SK-N-SH (cell line): ENCODE measurements at regions not wholly inside any gene's neighbourhood (a gene's known extent, or its start where the extent isn't known, plus 50 kb on each side); places are given as distances from the start of the nearest gene placed in this dataset.

Source experiments
- CTCF ChIA-PET: fragments of 300-600, 350-600 bp; formaldehyde crosslinking; extraction: SDS; loops from one replicate; lab custom pipeline; 2021; lab: Yijun Ruan, JAX
- POLR2A ChIA-PET: fragments of 350-600 bp; sonication (Branson Sonifier 250); formaldehyde crosslinking; extraction: SDS; loops from one replicate; lab custom pipeline; 2020; ENCODE audit warnings: antibody characterized with exemption, inconsistent platforms; lab: Yijun Ruan, JAX
- DNase-seq: peaks from one replicate; pipeline ENCODE4 v3.0.0; 2012
- H2AFZ ChIP-seq: fragments of 200-600 bp; sonication (generic); 2 replicates; pipeline ENCODE4 v1.8.1; 2016; ENCODE audit warnings: antibody characterized with exemption, mild to moderate bottlenecking, low read depth
- H3F3A ChIP-seq: fragments of 200-600 bp; sonication (generic); replicated peaks from 2 replicates; pipeline ENCODE3; 2016; ENCODE audit warnings: antibody characterized with exemption, mild to moderate bottlenecking; ENCODE audit not compliant: insufficient read depth
- H3K27ac ChIP-seq, 2 experiments: fragments of 200-500 bp in 1 of 2; fragments of 200-600 bp in 1 of 2; sonication (Bioruptor generic) in 1 of 2; sonication (generic), shearing (Covaris generic) in 1 of 2; 2 replicates each; pipeline versions ENCODE4 v1.5.1 to v1.6.1; 2014 to 2016; ENCODE audit warnings: low read depth in 2 of 2, inconsistent platforms in 1 of 2, low read length in 1 of 2, mild to moderate bottlenecking in 1 of 2, mixed read lengths in 1 of 2
- H3K27me3 ChIP-seq: fragments of 200-600 bp; sonication (generic), shearing (Covaris generic); 2 replicates; pipeline ENCODE4 v1.6.1; 2016; ENCODE audit warnings: mixed run types; ENCODE audit not compliant: insufficient read depth
- H3K36me3 ChIP-seq, 2 experiments: fragments of 200-500 bp in 1 of 2; fragments of 200-600 bp in 1 of 2; sonication (Bioruptor generic) in 1 of 2; sonication (generic) in 1 of 2; replicated peaks in 1 of 2; 2 replicates each; pipeline versions ENCODE3 to v1.5.1; 2014 to 2016; ENCODE audit warnings: low read length in 1 of 2, mild to moderate bottlenecking in 1 of 2; ENCODE audit not compliant: insufficient read depth in 2 of 2, control insufficient read depth in 1 of 2
- H3K4me1 ChIP-seq, 2 experiments: fragments of 200-500 bp in 1 of 2; fragments of 200-600 bp in 1 of 2; sonication (Bioruptor generic) in 1 of 2; sonication (generic), shearing (Covaris generic) in 1 of 2; 2 replicates each; pipeline versions ENCODE4 v1.5.1 to v1.6.1; 2014 to 2016; ENCODE audit warnings: low read depth in 1 of 2, low read length in 1 of 2, mixed run types in 1 of 2; ENCODE audit not compliant: insufficient read depth in 2 of 2, control insufficient read depth in 1 of 2
- H3K4me2 ChIP-seq: fragments of 200-600 bp; sonication (generic), shearing (Covaris generic); 2 replicates; pipeline ENCODE4 v1.6.1; 2017; ENCODE audit warnings: mixed run types
- H3K4me3 ChIP-seq, 2 experiments: fragments of 200-500 bp in 1 of 2; fragments of 200-600 bp in 1 of 2; sonication (Bioruptor generic) in 1 of 2; sonication (generic), shearing (Covaris generic) in 1 of 2; 2 replicates each; pipeline versions ENCODE4 v1.5.1 to v1.8.1; 2014 to 2016; ENCODE audit warnings: low read depth in 2 of 2, inconsistent platforms in 1 of 2, low read length in 1 of 2, mild to moderate bottlenecking in 1 of 2, mixed read lengths in 1 of 2, moderate library complexity in 1 of 2
- H3K79me2 ChIP-seq: fragments of 200-600 bp; sonication (generic); 2 replicates; pipeline ENCODE4 v1.8.1; 2017; ENCODE audit warnings: mild to moderate bottlenecking; ENCODE audit not compliant: insufficient read depth
- H3K9ac ChIP-seq: fragments of 200-600 bp; sonication (generic); 2 replicates; pipeline ENCODE4 v1.6.1; 2017; ENCODE audit warnings: mixed run types
- H3K9me2 ChIP-seq: fragments of 200-600 bp; sonication (generic); 2 replicates; pipeline ENCODE4 v1.6.1; 2017; ENCODE audit warnings: mixed run types
- H3K9me3 ChIP-seq: fragments of 200-600 bp; sonication (generic); 2 replicates; pipeline ENCODE4 v1.6.1; 2017; ENCODE audit warnings: mixed run types, mild to moderate bottlenecking, moderate library complexity
- H4K20me1 ChIP-seq: fragments of 200-600 bp; sonication (generic); 2 replicates; pipeline ENCODE4 v1.6.1; 2017; ENCODE audit warnings: mild to moderate bottlenecking, mixed run types; ENCODE audit not compliant: insufficient read depth
- ELF1 ChIP-seq: IDR thresholded peaks from 2 replicates; pipeline ENCODE4 v1.4.0; 2012
- EP300 ChIP-seq, 2 experiments: IDR thresholded peaks; 2 replicates each; pipeline versions ENCODE4 v1.4.0 to v1.6.1; 2012; ENCODE audit warnings: borderline replicate concordance in 1 of 2, low read depth in 1 of 2, low read length in 1 of 2
- EZH2phosphoT487 ChIP-seq: fragments of 200-600 bp; sonication (generic); IDR thresholded peaks from 2 replicates; pipeline ENCODE4 v1.6.1; 2017; ENCODE audit warnings: low read depth, mixed run types, mild to moderate bottlenecking, antibody characterized with exemption, moderate library complexity, borderline replicate concordance
- FOSL2 ChIP-seq: IDR thresholded peaks from 2 replicates; pipeline ENCODE4 v1.4.0; 2012; ENCODE audit warnings: low read depth, mild to moderate bottlenecking, moderate library complexity, borderline replicate concordance
- FOXJ3 ChIP-seq: sonication (generic); formaldehyde crosslinking; IDR thresholded peaks from 2 replicates; pipeline ENCODE4 v1.5.1; 2020; ENCODE audit warnings: mild to moderate bottlenecking, missing genetic modification reagents
- GATA2 ChIP-seq: sonication (generic); formaldehyde crosslinking; IDR thresholded peaks from 2 replicates; pipeline ENCODE4 v1.5.0; 2020; ENCODE audit warnings: mild to moderate bottlenecking, missing genetic modification reagents
- JUND ChIP-seq: IDR thresholded peaks from 2 replicates; pipeline ENCODE4 v1.4.0; 2012
- MXI1 ChIP-seq: IDR thresholded peaks from 2 replicates; pipeline ENCODE4 v1.6.1; 2012; ENCODE audit warnings: mild to moderate bottlenecking, low read depth, low read length, improper control_type of control experiment
- NFIC ChIP-seq: IDR thresholded peaks from 2 replicates; pipeline ENCODE4 v1.4.0; 2012; ENCODE audit warnings: borderline replicate concordance
- NRF1 ChIP-seq: IDR thresholded peaks from 2 replicates; pipeline ENCODE4 v1.6.1; 2012; ENCODE audit warnings: low read depth, mild to moderate bottlenecking, low read length
- SIN3A ChIP-seq: IDR thresholded peaks from 2 replicates; pipeline ENCODE4 v1.6.1; 2012; ENCODE audit warnings: low read depth, mild to moderate bottlenecking, low read length, moderate library complexity, borderline replicate concordance
- SMC3 ChIP-seq: IDR thresholded peaks from 2 replicates; pipeline ENCODE4 v1.6.1; 2012; ENCODE audit warnings: low read depth, low read length, improper control_type of control experiment
- TCF12 ChIP-seq: IDR thresholded peaks from 2 replicates; pipeline ENCODE4 v1.4.0; 2012
- TEAD4 ChIP-seq: IDR thresholded peaks from 2 replicates; pipeline ENCODE4 v1.4.0; 2012; ENCODE audit warnings: mild to moderate bottlenecking, borderline replicate concordance; ENCODE audit not compliant: insufficient read depth
- YY1 ChIP-seq: IDR thresholded peaks from 2 replicates; pipeline ENCODE4 v1.4.0; 2012; ENCODE audit warnings: low read depth, mild to moderate bottlenecking
- WGBS: methylation state at CpG from one replicate; pipeline ENCODE4 v1.1.6; 2017; ENCODE audit warnings: low lambda C conversion rate; 5-methylcytosine and 5-hydroxymethylcytosine counted together
- TF ChIP-seq, protein P1 (sequence below): fragments of 200-600 bp; sonication (generic); IDR thresholded peaks from 2 replicates; pipeline ENCODE4 v1.6.1; 2017; ENCODE audit warnings: antibody characterized with exemption, mild to moderate bottlenecking, moderate library complexity
- TF ChIP-seq, protein P2 (sequence below): IDR thresholded peaks from 2 replicates; pipeline ENCODE4 v1.4.0; 2012; ENCODE audit warnings: low read depth, borderline replicate concordance
- TF ChIP-seq, protein P3 (sequence below): IDR thresholded peaks from 2 replicates; pipeline ENCODE4 v1.4.0; 2012; ENCODE audit warnings: low read depth

DNA sequence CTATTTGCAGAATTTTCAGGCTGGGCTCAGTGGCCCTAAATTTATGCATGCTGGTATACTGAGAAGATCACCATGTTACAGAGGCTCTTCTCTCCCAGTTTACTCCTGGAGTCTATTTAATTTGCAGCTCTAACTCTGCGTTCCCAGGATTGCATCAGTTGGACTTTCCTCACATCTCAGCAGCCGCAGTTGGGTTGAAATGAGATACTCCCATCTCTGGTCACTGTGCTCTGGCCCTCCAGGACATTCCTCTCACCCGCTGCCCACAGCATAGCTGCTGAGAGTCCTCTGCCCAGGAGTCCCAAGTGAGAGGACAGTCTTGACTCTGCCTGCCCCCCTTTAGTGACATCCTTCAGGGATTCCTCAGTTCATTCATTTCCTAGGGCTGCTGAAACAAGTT, 150.9 kb downstream of the LACC1 start:
- H3K4me3 ChIP-seq = no peak overlapping the region
- no peaks in the 10 kb centered on the region for H3K9me3 ChIP-seq
- TF ChIP-seq NRF1 = no peak
- no peak for TF ChIP-seq ELF1
- TF ChIP-seq, protein P1, sequence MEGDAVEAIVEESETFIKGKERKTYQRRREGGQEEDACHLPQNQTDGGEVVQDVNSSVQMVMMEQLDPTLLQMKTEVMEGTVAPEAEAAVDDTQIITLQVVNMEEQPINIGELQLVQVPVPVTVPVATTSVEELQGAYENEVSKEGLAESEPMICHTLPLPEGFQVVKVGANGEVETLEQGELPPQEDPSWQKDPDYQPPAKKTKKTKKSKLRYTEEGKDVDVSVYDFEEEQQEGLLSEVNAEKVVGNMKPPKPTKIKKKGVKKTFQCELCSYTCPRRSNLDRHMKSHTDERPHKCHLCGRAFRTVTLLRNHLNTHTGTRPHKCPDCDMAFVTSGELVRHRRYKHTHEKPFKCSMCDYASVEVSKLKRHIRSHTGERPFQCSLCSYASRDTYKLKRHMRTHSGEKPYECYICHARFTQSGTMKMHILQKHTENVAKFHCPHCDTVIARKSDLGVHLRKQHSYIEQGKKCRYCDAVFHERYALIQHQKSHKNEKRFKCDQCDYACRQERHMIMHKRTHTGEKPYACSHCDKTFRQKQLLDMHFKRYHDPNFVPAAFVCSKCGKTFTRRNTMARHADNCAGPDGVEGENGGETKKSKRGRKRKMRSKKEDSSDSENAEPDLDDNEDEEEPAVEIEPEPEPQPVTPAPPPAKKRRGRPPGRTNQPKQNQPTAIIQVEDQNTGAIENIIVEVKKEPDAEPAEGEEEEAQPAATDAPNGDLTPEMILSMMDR = no peak
- no peak for TF ChIP-seq FOSL2
- TF ChIP-seq MXI1 = no peak
- no peak for TF ChIP-seq SIN3A
- no peak for TF ChIP-seq TCF12
- no peak for TF ChIP-seq YY1
- no peak for TF ChIP-seq NFIC
- no peak for TF ChIP-seq EZH2phosphoT487
- TF ChIP-seq, protein P2, sequence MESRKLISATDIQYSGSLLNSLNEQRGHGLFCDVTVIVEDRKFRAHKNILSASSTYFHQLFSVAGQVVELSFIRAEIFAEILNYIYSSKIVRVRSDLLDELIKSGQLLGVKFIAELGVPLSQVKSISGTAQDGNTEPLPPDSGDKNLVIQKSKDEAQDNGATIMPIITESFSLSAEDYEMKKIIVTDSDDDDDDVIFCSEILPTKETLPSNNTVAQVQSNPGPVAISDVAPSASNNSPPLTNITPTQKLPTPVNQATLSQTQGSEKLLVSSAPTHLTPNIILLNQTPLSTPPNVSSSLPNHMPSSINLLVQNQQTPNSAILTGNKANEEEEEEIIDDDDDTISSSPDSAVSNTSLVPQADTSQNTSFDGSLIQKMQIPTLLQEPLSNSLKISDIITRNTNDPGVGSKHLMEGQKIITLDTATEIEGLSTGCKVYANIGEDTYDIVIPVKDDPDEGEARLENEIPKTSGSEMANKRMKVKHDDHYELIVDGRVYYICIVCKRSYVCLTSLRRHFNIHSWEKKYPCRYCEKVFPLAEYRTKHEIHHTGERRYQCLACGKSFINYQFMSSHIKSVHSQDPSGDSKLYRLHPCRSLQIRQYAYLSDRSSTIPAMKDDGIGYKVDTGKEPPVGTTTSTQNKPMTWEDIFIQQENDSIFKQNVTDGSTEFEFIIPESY = no peak
- no peak for TF ChIP-seq GATA2 (CRISPR knock-in tag)
- TF ChIP-seq EP300 (IDR thresholded peaks at IDR 0.05; ENCODE audit: borderline replicate concordance in 1 of 2, low read depth in 1 of 2, low read length in 1 of 2) = no peak
- TF ChIP-seq JUND = no peak
- TF ChIP-seq, protein P3, sequence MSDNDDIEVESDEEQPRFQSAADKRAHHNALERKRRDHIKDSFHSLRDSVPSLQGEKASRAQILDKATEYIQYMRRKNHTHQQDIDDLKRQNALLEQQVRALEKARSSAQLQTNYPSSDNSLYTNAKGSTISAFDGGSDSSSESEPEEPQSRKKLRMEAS = no peak
- no peak for TF ChIP-seq FOXJ3 (CRISPR knock-in tag)
- no peak for TF ChIP-seq SMC3
- no peaks in the 10 kb centered on the region for H3K27me3 ChIP-seq
- 93% methylated on average over 3 of the region's 3 CpGs for WGBS
- H3K9me2 ChIP-seq = no peaks in the 10 kb centered on the region
- H3K4me2 ChIP-seq = no peak overlapping the region
- no peak overlapping the region for H3K9ac ChIP-seq
- no peaks in the 10 kb centered on the region for H3K4me1 ChIP-seq
- H3F3A ChIP-seq = no peaks in the 10 kb centered on the region
- no peak overlapping the region for H3K27ac ChIP-seq
- no peak overlapping the region for H2AFZ ChIP-seq
- ChIA-PET POLR2A (no interaction called here), CTCF (no interaction called here)
- no peaks in the 10 kb centered on the region for H3K79me2 ChIP-seq
- no peak for DNase-seq
- H4K20me1 ChIP-seq = no peaks in the 10 kb centered on the region
- H3K36me3 ChIP-seq = no peaks in the 10 kb centered on the region

DNA sequence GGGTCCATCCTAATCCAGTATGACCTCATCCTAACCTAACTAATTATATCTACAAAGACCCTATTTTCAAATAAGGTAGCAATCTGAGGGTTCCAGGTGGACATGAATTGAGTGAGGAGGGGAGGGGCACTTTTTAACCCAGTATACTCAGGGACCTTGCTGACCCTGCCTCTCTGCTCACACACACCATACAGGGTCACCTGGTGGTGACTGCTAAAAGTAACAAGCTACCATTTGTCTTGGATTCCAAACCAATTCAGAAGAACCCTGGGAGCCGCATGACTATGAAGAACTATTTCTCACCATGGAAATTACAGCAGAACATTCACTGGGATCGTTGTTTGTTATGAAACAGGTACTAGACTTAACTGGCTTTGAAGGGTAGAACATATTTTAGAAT, 151.9 kb downstream of the LACC1 start:
- ChIA-PET POLR2A (no interaction called here), CTCF (interaction anchor here (0.8 to 1.4 kb wide), 2 partner anchors 16 to 17 kb away, joined by 3 read pairs; no protein-coding TSS in a partner anchor)
- H3K27ac ChIP-seq = no peak overlapping the region
- no peak overlapping the region for H2AFZ ChIP-seq
- H3K4me2 ChIP-seq = no peak overlapping the region
- no peaks in the 10 kb centered on the region for H3F3A ChIP-seq
- H4K20me1 ChIP-seq = no peaks in the 10 kb centered on the region
- no peak overlapping the region for H3K9ac ChIP-seq
- no peak for TF ChIP-seq TEAD4
- TF ChIP-seq, protein P3 = no peak
- no peak for TF ChIP-seq NFIC
- no peak for TF ChIP-seq SIN3A
- no peak for TF ChIP-seq YY1
- WGBS = 90% methylated on average over 2 of the region's 2 CpGs
- H3K27me3 ChIP-seq = no peaks in the 10 kb centered on the region
- H3K9me3 ChIP-seq = no peaks in the 10 kb centered on the region
- no peaks in the 10 kb centered on the region for H3K4me1 ChIP-seq
- no peaks in the 10 kb centered on the region for H3K36me3 ChIP-seq
- no peak overlapping the region for H3K4me3 ChIP-seq
- no peaks in the 10 kb centered on the region for H3K79me2 ChIP-seq
- no peak for DNase-seq
- H3K9me2 ChIP-seq = no peaks in the 10 kb centered on the region
